Sigmoid colon (tissue), 4 donors: ENCODE measurements at regions not wholly inside any gene's neighbourhood (a gene's known extent, or its start where the extent isn't known, plus 50 kb on each side); places are given as distances from the start of the nearest gene placed in this dataset.

Experiments used
- EP300 ChIP-seq, 4 donors: sonication (generic); formaldehyde crosslinking; IDR thresholded peaks; one replicate each; pipeline ENCODE4 v1.6.1; 2017; ENCODE audit warnings: antibody characterized with exemption in 4 of 4
- POLR2A ChIP-seq, 2 donors: fragments of 450-650 bp; IDR thresholded peaks; one replicate each; pipeline ENCODE4 v1.6.1; 2016; ENCODE audit warnings: antibody characterized with exemption in 2 of 2, mild to moderate bottlenecking in 2 of 2, moderate library complexity in 2 of 2
- POLR2AphosphoS5 ChIP-seq, 4 donors: sonication (generic); formaldehyde crosslinking; IDR thresholded peaks; one replicate each; pipeline ENCODE4 v1.6.1; 2017; ENCODE audit warnings: antibody characterized with exemption in 4 of 4
- TF ChIP-seq, protein P1 (sequence below), 4 experiments: fragments of 450-650 bp in 3 of 4; fragments of 200-600 bp in 1 of 4; IDR thresholded peaks; one replicate each; pipeline ENCODE4 v1.5.1; 2016 to 2019; ENCODE audit warnings: antibody characterized with exemption in 4 of 4, mild to moderate bottlenecking in 3 of 4, moderate library complexity in 2 of 4

DNA sequence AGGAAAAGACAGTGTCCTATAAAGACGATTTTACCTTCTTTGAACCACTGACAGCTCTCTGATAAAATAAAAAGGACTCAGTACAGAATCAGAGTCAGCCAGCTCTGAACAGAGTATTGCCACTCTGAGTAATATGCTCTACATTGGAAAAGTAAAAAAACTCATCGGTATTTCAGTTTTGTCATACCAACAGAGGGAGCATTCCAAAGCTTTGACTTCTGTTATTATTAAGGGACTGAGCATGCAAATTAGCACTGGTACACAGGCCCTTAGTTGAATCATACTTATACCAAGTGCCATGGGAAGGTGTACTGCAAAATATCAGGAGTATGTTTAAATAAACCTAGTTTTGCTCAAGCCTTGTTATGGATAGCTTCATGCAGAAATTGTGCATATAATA lies 509.0 kb upstream of the KIF2B start:
- TF ChIP-seq, protein P1, sequence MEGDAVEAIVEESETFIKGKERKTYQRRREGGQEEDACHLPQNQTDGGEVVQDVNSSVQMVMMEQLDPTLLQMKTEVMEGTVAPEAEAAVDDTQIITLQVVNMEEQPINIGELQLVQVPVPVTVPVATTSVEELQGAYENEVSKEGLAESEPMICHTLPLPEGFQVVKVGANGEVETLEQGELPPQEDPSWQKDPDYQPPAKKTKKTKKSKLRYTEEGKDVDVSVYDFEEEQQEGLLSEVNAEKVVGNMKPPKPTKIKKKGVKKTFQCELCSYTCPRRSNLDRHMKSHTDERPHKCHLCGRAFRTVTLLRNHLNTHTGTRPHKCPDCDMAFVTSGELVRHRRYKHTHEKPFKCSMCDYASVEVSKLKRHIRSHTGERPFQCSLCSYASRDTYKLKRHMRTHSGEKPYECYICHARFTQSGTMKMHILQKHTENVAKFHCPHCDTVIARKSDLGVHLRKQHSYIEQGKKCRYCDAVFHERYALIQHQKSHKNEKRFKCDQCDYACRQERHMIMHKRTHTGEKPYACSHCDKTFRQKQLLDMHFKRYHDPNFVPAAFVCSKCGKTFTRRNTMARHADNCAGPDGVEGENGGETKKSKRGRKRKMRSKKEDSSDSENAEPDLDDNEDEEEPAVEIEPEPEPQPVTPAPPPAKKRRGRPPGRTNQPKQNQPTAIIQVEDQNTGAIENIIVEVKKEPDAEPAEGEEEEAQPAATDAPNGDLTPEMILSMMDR (IDR thresholded peaks at IDR 0.05), result no peak
- TF ChIP-seq POLR2AphosphoS5 (IDR thresholded peaks at IDR 0.05) (no peak), POLR2A (IDR thresholded peaks at IDR 0.05) (no peak), EP300 (IDR thresholded peaks at IDR 0.05) (no peak)
